GM18526 (cell line): ENCODE measurements at regions not wholly inside any gene's neighbourhood (a gene's known extent, or its start where the extent isn't known, plus 50 kb on each side); places are given as distances from the start of the nearest gene placed in this dataset.

ENCODE experiments used
- POLR2A ChIP-seq: IDR thresholded peaks from 3 replicates; pipeline ENCODE4 v1.6.1; 2011; ENCODE audit not compliant: insufficient read length; ENCODE audit errors: extremely low read depth

- TF ChIP-seq POLR2A = no peak
These were observed 159.9 kb downstream of the OR2B2 start for GRCh38 chr6:27752038-27752885.

DNA sequence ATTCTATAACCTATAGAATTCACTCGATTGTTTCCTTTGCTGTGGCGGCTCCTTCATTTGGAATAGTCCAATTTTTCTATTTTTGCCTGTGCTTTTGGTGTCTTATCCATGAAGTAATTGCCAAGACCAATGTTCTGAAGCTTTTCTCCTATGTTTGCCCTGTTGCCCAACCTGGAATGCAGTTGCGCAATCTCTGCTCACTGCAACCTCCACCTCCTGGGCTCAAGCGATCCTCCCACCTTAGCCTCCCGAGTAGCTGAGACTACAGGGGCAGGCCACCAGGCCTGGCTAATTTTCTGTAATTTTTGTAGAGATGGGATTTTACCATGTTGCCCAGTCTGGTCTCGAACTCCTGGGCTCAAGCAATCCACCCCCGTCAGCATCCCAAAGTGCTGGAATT is 163.5 kb downstream of the OR2B2 start:
- TF ChIP-seq POLR2A = no peak

GRCh38 chr6:27747637-27748036 is 164.6 kb downstream of the OR2B2 start:
- TF ChIP-seq POLR2A = no peak

DNA sequence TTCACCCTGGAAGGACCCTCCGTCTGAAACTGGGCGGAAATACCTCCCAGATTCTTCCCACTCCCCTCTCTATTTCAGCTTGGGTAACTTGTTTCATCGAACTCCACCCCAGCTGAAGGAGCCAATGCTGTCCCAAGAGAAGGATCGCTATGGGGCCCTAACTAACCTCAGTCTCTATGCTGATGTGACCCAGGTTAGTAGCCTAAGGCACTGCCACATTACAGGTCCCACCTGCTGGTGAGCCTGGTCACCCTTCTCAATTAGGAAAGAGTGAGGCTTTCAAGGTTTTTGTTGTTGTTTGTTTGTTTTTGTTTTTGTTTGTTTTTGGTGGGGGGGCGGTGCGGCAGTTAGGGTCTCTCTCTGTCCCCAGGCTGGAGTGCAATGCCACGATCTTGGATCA is 168.4 kb downstream of the OR2B2 start:
- no peak for TF ChIP-seq POLR2A

- no peak for TF ChIP-seq POLR2A
These were observed 169.2 kb downstream of the OR2B2 start for GRCh38 chr6:27742833-27743573.

- TF ChIP-seq POLR2A = no peak
These were observed 175.5 kb downstream of the OR2B2 start for GRCh38 chr6:27736686-27737085.

GRCh38 chr6:27728442-27728841 is 183.8 kb downstream of the OR2B2 start:
- no peak for TF ChIP-seq POLR2A

GRCh38 chr6:27726619-27727023 is 185.6 kb downstream of the OR2B2 start:
- TF ChIP-seq POLR2A = no peak

- TF ChIP-seq POLR2A = no peak
These were observed 191.3 kb downstream of the OR2B2 start for GRCh38 chr6:27720607-27721580.

DNA sequence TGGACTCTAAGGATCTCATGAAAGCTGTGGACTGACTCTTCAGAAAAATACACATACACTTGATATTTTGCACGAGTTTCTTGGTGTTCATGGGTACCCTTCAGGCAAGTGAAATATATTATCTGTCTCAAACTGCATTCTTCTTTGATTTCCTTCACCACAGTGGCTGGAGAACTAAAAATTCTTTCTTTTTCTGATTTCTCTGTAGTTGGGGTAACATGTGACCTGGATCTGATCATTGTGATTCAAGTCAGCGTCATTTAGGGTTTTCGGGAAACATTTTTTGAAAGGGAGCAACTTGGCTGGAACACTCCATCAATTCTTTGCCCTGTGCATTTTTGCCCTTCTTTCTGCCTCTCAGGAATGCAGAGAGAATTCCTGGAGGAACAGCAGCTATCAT is 205.8 kb downstream of the OR2B2 start:
- TF ChIP-seq POLR2A = no peak

DNA sequence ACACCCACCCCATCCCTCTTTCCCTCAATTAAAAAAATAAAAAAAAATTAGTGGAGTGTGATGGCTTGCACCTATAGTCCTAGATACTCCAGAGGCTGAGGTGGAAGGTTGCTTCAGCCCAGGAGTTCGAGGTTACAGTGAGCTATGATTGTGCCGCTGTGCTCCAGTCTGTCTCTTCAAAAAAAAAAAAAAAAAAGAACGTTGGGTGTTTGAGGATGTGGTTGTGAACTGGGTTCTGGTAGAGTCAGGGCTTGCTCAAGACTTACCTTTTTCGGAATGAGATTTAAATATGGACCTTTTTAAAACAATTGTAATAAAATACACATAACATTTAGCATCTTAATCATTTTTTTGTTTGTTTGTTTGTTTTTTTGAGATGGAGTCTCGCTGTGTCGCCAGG is 211.9 kb downstream of the OR2B2 start:
- no peak for TF ChIP-seq POLR2A

GRCh38 chr6:27694547-27694874 is 217.7 kb downstream of the OR2B2 start:
- no peak for TF ChIP-seq POLR2A

GRCh38 chr6:27693766-27694546 is 218.2 kb downstream of the OR2B2 start:
- TF ChIP-seq POLR2A = peak; percentile 33

GRCh38 chr6:27688014-27688586 is 215.2 kb upstream of the ZNF184 start:
- TF ChIP-seq POLR2A = no peak
